ENCODE measurements at regions not wholly inside any gene's neighbourhood (a gene's known extent, or its start where the extent isn't known, plus 50 kb on each side); places are given as distances from the start of the nearest gene placed in this dataset.

DNA sequence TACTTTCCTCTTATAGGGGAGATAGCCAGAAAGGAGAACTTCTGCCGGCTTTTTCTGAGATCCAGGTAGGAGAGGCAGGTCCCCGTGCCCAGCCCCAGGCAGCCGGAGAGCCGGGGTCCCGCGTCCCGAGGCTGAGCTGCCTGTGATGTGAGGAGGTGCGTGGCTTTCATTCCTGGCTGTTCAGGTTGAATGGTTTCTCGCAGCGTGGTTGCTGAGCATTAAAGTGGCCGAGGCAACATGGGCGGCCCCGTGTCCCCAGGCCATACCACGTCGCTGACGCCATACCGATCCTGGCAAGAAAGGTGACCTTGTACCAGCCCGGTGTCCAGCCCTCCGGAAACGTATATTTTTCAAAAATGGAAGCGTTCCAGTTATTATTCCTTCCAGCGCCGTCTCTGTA, 116.7 kb upstream of the MYL2 start:
- TF ChIP-seq CTCF (IDR thresholded peaks at IDR 0.05) (no peak), EZH2 (IDR thresholded peaks at IDR 0.05; ENCODE audit: borderline replicate concordance, insufficient read depth, low read depth, low read length, poor library complexity, severe bottlenecking) (no peak)
